ENCODE measurements at regions not wholly inside any gene's neighbourhood (a gene's known extent, or its start where the extent isn't known, plus 50 kb on each side); places are given as distances from the start of the nearest gene placed in this dataset.

DNA sequence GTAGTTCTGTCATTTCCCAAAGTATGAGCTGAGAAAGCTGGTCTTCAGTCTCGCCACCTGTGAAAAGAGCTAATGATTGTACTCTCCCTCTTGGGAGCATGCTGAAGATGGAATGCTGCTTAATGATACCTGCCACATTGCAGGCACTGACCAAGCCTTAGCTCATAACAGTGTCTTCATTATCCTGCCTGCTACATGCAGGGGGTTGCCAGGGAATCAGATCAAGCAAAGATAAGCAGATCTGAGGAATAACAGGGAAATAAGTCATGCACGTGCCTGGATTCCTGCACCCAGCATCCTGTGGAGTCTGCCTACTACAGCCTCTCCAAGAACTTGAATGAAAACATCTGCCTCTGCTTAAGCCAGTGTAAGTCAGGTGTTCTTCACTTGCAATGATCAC is 667.3 kb downstream of the NPHP4 start:
- H3K36me3 ChIP-seq = no peaks in the 10 kb centered on the region
- intact Hi-C loops (cut with DNase I) = no loop called here
- no peaks in the 10 kb centered on the region for H3K27me3 ChIP-seq
- TF ChIP-seq, protein P1, sequence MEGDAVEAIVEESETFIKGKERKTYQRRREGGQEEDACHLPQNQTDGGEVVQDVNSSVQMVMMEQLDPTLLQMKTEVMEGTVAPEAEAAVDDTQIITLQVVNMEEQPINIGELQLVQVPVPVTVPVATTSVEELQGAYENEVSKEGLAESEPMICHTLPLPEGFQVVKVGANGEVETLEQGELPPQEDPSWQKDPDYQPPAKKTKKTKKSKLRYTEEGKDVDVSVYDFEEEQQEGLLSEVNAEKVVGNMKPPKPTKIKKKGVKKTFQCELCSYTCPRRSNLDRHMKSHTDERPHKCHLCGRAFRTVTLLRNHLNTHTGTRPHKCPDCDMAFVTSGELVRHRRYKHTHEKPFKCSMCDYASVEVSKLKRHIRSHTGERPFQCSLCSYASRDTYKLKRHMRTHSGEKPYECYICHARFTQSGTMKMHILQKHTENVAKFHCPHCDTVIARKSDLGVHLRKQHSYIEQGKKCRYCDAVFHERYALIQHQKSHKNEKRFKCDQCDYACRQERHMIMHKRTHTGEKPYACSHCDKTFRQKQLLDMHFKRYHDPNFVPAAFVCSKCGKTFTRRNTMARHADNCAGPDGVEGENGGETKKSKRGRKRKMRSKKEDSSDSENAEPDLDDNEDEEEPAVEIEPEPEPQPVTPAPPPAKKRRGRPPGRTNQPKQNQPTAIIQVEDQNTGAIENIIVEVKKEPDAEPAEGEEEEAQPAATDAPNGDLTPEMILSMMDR (IDR thresholded peaks at IDR 0.05) = no peak
- H3K4me3 ChIP-seq = no peak overlapping the region
- DNase-seq (ENCODE audit: low spot score in 2 of 2) = no peak
- no peaks in the 10 kb centered on the region for H3K4me1 ChIP-seq
- H3K27ac ChIP-seq = no peak overlapping the region
- no peaks in the 10 kb centered on the region for H3K9me3 ChIP-seq

DNA sequence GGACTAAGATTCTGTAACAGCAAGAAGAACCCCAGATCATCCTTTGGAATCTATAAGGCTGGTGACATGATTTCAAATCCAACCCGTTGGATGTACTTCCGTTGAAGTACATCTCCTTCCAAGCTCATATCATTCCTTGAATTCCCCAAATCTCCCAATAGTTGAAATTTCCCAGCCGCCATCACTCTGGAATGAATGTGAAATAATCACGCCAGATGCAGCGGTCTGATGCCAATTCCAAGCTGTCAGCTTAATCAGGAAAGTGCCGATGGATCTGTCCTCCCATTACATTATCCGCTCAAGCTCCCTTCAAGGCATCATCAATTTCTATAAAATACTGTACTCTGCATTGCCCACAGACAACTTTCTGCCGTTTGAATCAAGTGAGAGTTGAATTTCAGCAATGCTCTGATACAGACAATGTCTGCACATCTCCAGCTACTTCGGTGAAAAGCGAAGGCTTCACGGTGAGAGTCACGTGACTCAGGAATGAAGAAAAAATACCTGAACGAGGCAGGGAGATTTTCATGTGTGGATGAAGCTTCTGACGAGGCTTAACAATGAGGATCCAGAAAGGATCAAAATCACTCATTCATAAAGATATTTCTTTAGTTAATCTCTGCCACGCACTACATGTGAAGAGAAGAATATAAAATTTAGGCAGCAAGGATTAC is 663.9 kb downstream of the AJAP1 start:
- Histone ChIP-seq H3K4me3 (no peak overlapping the region), H3K36me3 (no peaks in the 10 kb centered on the region), H3K27me3 (no peaks in the 10 kb centered on the region), H3K27ac (no peak overlapping the region), H3K9me3 (no peaks in the 10 kb centered on the region), H3K4me1 (no peaks in the 10 kb centered on the region)
- no peak for DNase-seq (ENCODE audit: low spot score in 2 of 2)
- intact Hi-C loops (cut with DNase I) = no loop called here
- TF ChIP-seq, protein P1 (IDR thresholded peaks at IDR 0.05) = no peak

DNA sequence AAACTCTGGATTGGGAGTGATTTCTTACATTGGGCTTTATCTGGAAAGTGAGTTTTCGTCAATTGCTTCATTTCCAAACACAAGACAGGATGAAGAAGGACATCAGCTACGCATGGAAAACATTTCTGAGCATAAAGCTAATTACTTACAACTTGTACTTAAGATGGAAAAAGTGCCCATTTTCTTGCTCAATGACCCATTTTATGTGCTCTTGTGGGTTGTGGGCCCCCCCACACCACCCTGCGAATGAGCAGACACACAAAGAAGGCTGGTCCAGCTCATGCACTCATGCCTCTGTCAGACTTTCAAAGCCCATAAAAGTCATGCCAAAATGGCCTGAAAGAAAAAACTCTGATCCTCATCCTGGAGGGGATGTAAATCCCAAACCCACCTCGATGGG is 663.0 kb downstream of the AJAP1 start:
- no peaks in the 10 kb centered on the region for H3K4me1 ChIP-seq
- intact Hi-C loops (cut with DNase I) = no loop called here
- no peak overlapping the region for H3K4me3 ChIP-seq
- TF ChIP-seq, protein P1 (IDR thresholded peaks at IDR 0.05) = no peak
- H3K36me3 ChIP-seq = no peaks in the 10 kb centered on the region
- no peaks in the 10 kb centered on the region for H3K9me3 ChIP-seq
- no peak for DNase-seq (ENCODE audit: low spot score in 2 of 2)
- H3K27ac ChIP-seq = no peak overlapping the region
- no peaks in the 10 kb centered on the region for H3K27me3 ChIP-seq

GRCh38 chr1:5312862-5313261 is 658.5 kb downstream of the AJAP1 start:
- H3K4me3 ChIP-seq = no peak overlapping the region
- TF ChIP-seq, protein P1 (IDR thresholded peaks at IDR 0.05) = no peak
- DNase-seq (ENCODE audit: low spot score in 2 of 2) = no peak
- H3K27me3 ChIP-seq = no peaks in the 10 kb centered on the region
- H3K4me1 ChIP-seq = no peaks in the 10 kb centered on the region
- no peak overlapping the region for H3K27ac ChIP-seq
- H3K9me3 ChIP-seq = no peaks in the 10 kb centered on the region
- no peaks in the 10 kb centered on the region for H3K36me3 ChIP-seq
- intact Hi-C loops (cut with DNase I) = no loop called here

GRCh38 chr1:5312293-5312674 is 657.9 kb downstream of the AJAP1 start:
- Histone ChIP-seq H3K4me1 (no peaks in the 10 kb centered on the region), H3K27me3 (no peaks in the 10 kb centered on the region), H3K27ac (no peak overlapping the region), H3K9me3 (no peaks in the 10 kb centered on the region), H3K4me3 (no peak overlapping the region), H3K36me3 (no peaks in the 10 kb centered on the region)
- no peak for DNase-seq (ENCODE audit: low spot score in 2 of 2)
- TF ChIP-seq, protein P1 (IDR thresholded peaks at IDR 0.05) = no peak
- intact Hi-C loops (cut with DNase I) = no loop called here
